ENCODE measurements at regions not wholly inside any gene's neighbourhood (a gene's known extent, or its start where the extent isn't known, plus 50 kb on each side); places are given as distances from the start of the nearest gene placed in this dataset.

DNA sequence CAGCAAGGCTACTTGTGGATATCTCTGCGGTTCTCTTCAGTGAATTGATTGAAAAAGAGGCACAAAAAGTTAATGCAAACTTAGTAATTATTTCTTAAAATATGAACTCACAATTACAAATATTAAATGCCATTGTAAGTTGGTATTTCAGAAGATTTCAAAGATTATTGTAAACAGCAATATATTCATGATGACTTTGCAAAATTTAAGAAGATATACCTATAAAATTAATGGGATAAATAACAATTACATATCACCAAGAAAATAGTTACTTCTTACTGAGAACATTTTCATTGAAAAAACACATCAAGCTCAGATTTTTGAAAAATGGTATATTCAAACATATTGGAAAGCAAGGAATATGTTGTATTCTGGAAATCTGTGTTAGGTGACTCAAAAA lies 482.0 kb upstream of the LRRTM1 start:
- Histone ChIP-seq H3F3A (ENCODE audit: insufficient read depth) (no peaks in the 10 kb centered on the region), H2AFZ (no peak overlapping the region), H3K4me1 (ENCODE audit: insufficient read depth) (no peaks in the 10 kb centered on the region), H3K9ac (no peak overlapping the region), H3K79me2 (ENCODE audit: insufficient read depth) (no peaks in the 10 kb centered on the region), H3K36me3 (ENCODE audit: low read depth) (no peaks in the 10 kb centered on the region), H3K4me2 (ENCODE audit: unreplicated experiment) (no peak overlapping the region), H3K27me3 (replicated peaks; ENCODE audit: insufficient read depth) (no peaks in the 10 kb centered on the region), H3K4me3 (no peak overlapping the region), H3K9me3 (ENCODE audit: low read depth) (no peaks in the 10 kb centered on the region), H3K9me2 (ENCODE audit: insufficient read depth) (no peaks in the 10 kb centered on the region), H4K20me1 (ENCODE audit: insufficient read depth) (no peaks in the 10 kb centered on the region), H3K27ac (no peak overlapping the region)
- in situ Hi-C loops (cut with MboI), result no loop called here
- TF ChIP-seq EZH2phosphoT487 (IDR thresholded peaks at IDR 0.05; ENCODE audit: insufficient read depth, low read depth) (no peak), EZH2 (IDR thresholded peaks at IDR 0.05; ENCODE audit: insufficient read depth, poor library complexity, severe bottlenecking) (no peak)
- no peak for DNase-seq
- WGBS, 2 experiments (ENCODE audit: low coverage in 1 of 2, low lambda C conversion rate in 2 of 2, missing lambda C conversion rate in 2 of 2), result 0% methylated on average over 1 of the region's 1 CpG

DNA sequence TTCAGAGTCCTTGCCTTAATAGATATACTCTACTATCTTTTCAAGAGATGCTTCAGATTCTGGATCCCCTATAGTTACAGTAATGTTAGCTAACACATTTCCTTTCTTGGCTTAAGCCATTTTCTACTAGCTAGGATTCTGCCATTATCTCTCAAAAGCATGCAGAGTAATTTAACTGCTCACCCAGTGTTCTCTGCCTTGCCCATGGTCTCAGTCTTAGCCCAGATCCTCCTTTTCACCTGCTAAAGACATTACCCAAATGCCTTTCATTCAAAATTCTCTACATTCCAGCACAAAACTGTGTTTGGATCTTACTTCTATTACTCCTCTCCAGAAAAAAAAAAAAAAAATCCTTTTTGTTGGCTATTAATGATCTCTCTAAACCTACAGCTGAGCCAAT lies 474.2 kb upstream of the LRRTM1 start:
- H3K27ac ChIP-seq, result no peak overlapping the region
- H3K9me3 ChIP-seq (ENCODE audit: low read depth), result no peaks in the 10 kb centered on the region
- no peaks in the 10 kb centered on the region for H3K36me3 ChIP-seq (ENCODE audit: low read depth)
- H3K4me2 ChIP-seq (ENCODE audit: unreplicated experiment), result no peak overlapping the region
- in situ Hi-C loops (cut with MboI), result no loop called here
- no peaks in the 10 kb centered on the region for H3K9me2 ChIP-seq (ENCODE audit: insufficient read depth)
- DNase-seq, result no peak
- H2AFZ ChIP-seq, result no peak overlapping the region
- H3K27me3 ChIP-seq (replicated peaks; ENCODE audit: insufficient read depth), result no peaks in the 10 kb centered on the region
- H3K4me3 ChIP-seq, result no peak overlapping the region
- no peaks in the 10 kb centered on the region for H3F3A ChIP-seq (ENCODE audit: insufficient read depth)
- H4K20me1 ChIP-seq (ENCODE audit: insufficient read depth), result no peaks in the 10 kb centered on the region
- TF ChIP-seq EZH2 (IDR thresholded peaks at IDR 0.05; ENCODE audit: insufficient read depth, poor library complexity, severe bottlenecking) (no peak), EZH2phosphoT487 (IDR thresholded peaks at IDR 0.05; ENCODE audit: insufficient read depth, low read depth) (no peak)
- no peak overlapping the region for H3K9ac ChIP-seq
- H3K4me1 ChIP-seq (ENCODE audit: insufficient read depth), result no peaks in the 10 kb centered on the region
- H3K79me2 ChIP-seq (ENCODE audit: insufficient read depth), result no peaks in the 10 kb centered on the region

DNA sequence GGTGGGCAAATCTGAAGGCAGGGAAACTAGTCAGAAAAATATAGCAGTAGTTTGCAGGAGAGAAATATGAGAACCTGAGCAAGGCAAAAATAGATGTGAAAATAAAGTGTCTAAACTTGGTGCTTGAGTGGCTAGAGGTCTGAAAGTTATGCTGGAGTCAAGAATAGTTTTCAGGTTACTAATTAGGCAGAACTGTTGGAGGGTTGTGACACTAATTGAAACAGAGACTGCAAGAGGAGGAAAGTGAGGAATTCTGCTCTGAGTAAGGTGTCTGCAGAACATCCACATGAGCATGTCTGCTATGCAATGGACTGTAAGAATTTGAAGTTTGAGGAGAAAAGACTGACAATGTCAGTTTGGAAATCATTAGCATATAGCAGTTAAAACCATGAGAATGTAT lies 444.0 kb upstream of the LRRTM1 start:
- Histone ChIP-seq H3K27me3 (replicated peaks; ENCODE audit: insufficient read depth) (no peaks in the 10 kb centered on the region), H3K27ac (no peak overlapping the region), H4K20me1 (ENCODE audit: insufficient read depth) (no peaks in the 10 kb centered on the region), H2AFZ (no peak overlapping the region), H3K4me3 (no peak overlapping the region), H3K9ac (no peak overlapping the region), H3K4me2 (ENCODE audit: unreplicated experiment) (no peak overlapping the region), H3K9me3 (ENCODE audit: low read depth) (no peaks in the 10 kb centered on the region), H3K36me3 (ENCODE audit: low read depth) (no peaks in the 10 kb centered on the region), H3K4me1 (ENCODE audit: insufficient read depth) (no peaks in the 10 kb centered on the region), H3K9me2 (ENCODE audit: insufficient read depth) (no peaks in the 10 kb centered on the region), H3K79me2 (ENCODE audit: insufficient read depth) (no peaks in the 10 kb centered on the region), H3F3A (ENCODE audit: insufficient read depth) (no peaks in the 10 kb centered on the region)
- TF ChIP-seq EZH2 (IDR thresholded peaks at IDR 0.05; ENCODE audit: insufficient read depth, poor library complexity, severe bottlenecking) (no peak), EZH2phosphoT487 (IDR thresholded peaks at IDR 0.05; ENCODE audit: insufficient read depth, low read depth) (no peak)
- no peak for DNase-seq
- in situ Hi-C loops (cut with MboI), result no loop called here

- 50 to 57% methylated on average over 3 of the region's 3 CpGs for WGBS, 2 experiments (ENCODE audit: low coverage in 1 of 2, low lambda C conversion rate in 2 of 2, missing lambda C conversion rate in 2 of 2)
- Histone ChIP-seq H3F3A (ENCODE audit: insufficient read depth) (no peaks in the 10 kb centered on the region), H3K4me2 (ENCODE audit: unreplicated experiment) (no peak overlapping the region), H3K4me3 (no peak overlapping the region), H3K36me3 (ENCODE audit: low read depth) (no peaks in the 10 kb centered on the region), H3K4me1 (ENCODE audit: insufficient read depth) (no peaks in the 10 kb centered on the region), H3K27me3 (replicated peaks; ENCODE audit: insufficient read depth) (no peaks in the 10 kb centered on the region), H3K27ac (no peak overlapping the region), H3K9me2 (ENCODE audit: insufficient read depth) (no peaks in the 10 kb centered on the region), H4K20me1 (ENCODE audit: insufficient read depth) (no peaks in the 10 kb centered on the region), H3K9ac (no peak overlapping the region), H3K79me2 (ENCODE audit: insufficient read depth) (no peaks in the 10 kb centered on the region), H2AFZ (no peak overlapping the region), H3K9me3 (ENCODE audit: low read depth) (no peaks in the 10 kb centered on the region)
- DNase-seq, result no peak
- no peak for TF ChIP-seq EZH2 (IDR thresholded peaks at IDR 0.05; ENCODE audit: insufficient read depth, poor library complexity, severe bottlenecking)
- no peak for TF ChIP-seq EZH2phosphoT487 (IDR thresholded peaks at IDR 0.05; ENCODE audit: insufficient read depth, low read depth)
- in situ Hi-C loops (cut with MboI), result no loop called here
These were observed 432.5 kb upstream of the LRRTM1 start for GRCh38 chr2:80737047-80737446.

DNA sequence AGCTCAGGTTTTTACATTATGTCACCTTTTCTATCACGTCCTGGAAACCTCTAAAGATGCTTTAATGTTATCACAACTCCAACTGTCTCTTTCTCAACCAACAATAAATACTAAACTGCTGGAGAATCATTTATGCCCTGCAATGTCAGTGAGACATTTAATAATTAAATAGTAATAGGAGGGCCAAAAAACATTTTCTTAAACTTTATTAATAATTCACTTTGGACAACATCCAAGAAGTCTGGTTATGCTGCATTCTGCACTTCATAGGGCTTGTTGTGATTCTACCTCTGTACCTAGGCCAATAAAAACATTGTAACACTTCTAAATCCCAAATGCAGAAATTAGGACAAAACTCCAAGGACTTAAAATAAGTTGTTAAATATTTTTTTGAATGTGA lies 420.4 kb upstream of the LRRTM1 start:
- Histone ChIP-seq H3K27me3 (replicated peaks; ENCODE audit: insufficient read depth) (no peaks in the 10 kb centered on the region), H3K4me3 (no peak overlapping the region), H2AFZ (no peak overlapping the region), H3K4me2 (ENCODE audit: unreplicated experiment) (no peak overlapping the region), H3K4me1 (ENCODE audit: insufficient read depth) (no peaks in the 10 kb centered on the region), H3F3A (ENCODE audit: insufficient read depth) (no peaks in the 10 kb centered on the region), H3K27ac (no peak overlapping the region), H3K9me2 (ENCODE audit: insufficient read depth) (no peaks in the 10 kb centered on the region), H4K20me1 (ENCODE audit: insufficient read depth) (no peaks in the 10 kb centered on the region), H3K9ac (no peak overlapping the region), H3K79me2 (ENCODE audit: insufficient read depth) (no peaks in the 10 kb centered on the region), H3K9me3 (ENCODE audit: low read depth) (peaks cover 3% of the 10 kb centered on the region), H3K36me3 (ENCODE audit: low read depth) (no peaks in the 10 kb centered on the region)
- no peak for DNase-seq
- in situ Hi-C loops (cut with MboI), result no loop called here
- TF ChIP-seq EZH2phosphoT487 (IDR thresholded peaks at IDR 0.05; ENCODE audit: insufficient read depth, low read depth) (no peak), EZH2 (IDR thresholded peaks at IDR 0.05; ENCODE audit: insufficient read depth, poor library complexity, severe bottlenecking) (no peak)
- WGBS, 2 experiments (ENCODE audit: low coverage in 1 of 2, low lambda C conversion rate in 2 of 2, missing lambda C conversion rate in 2 of 2), result 0 to 2% methylated on average over 1 of the region's 1 CpG

All from GM23248 (cell line).